H1 (cell line): ENCODE measurements at regions not wholly inside any gene's neighbourhood (a gene's known extent, or its start where the extent isn't known, plus 50 kb on each side); places are given as distances from the start of the nearest gene placed in this dataset.

ENCODE experiments used
- BRCA1 ChIP-seq: IDR thresholded peaks from 2 replicates; pipeline ENCODE4 v1.6.1; 2012; ENCODE audit warnings: low read depth, low read length, improper control_type of control experiment
- CTCF ChIP-seq, 3 experiments: IDR thresholded peaks; 1 replicate in 2 of 3; 2 replicates in 1 of 3; pipeline versions ENCODE4 v1.5.1 to v1.6.1; 2011; ENCODE audit warnings: low read length in 3 of 3, mild to moderate bottlenecking in 3 of 3, inconsistent platforms in 2 of 3, low read depth in 1 of 3, moderate library complexity in 1 of 3; ENCODE audit not compliant: insufficient read depth in 1 of 3; ENCODE audit errors: control extremely low read depth in 1 of 3
- E2F6 ChIP-seq: IDR thresholded peaks from 2 replicates; pipeline ENCODE4 v1.6.1; 2012; ENCODE audit warnings: inconsistent platforms
- EGR1 ChIP-seq: IDR thresholded peaks from 2 replicates; pipeline ENCODE4 v1.6.1; 2011; ENCODE audit warnings: low read depth, low read length, borderline replicate concordance
- TEAD4 ChIP-seq: IDR thresholded peaks from 2 replicates; pipeline ENCODE4 v1.6.1; 2012; ENCODE audit warnings: low read depth, low read length, inconsistent platforms, mixed read lengths

GRCh38 chr1:90561103-90561783, 155.9 kb downstream of the BARHL2 start (continued):
- TF ChIP-seq E2F6 (no peak), CTCF (IDR thresholded peaks at IDR 0.05; ENCODE audit: control extremely low read depth in 1 of 3, insufficient read depth in 1 of 3, low read depth in 1 of 3, low read length in 3 of 3) (no peak), BRCA1 (no peak), EGR1 (no peak), TEAD4 (no peak)
